Peyer's patch (tissue), 4 donors: ENCODE measurements at regions not wholly inside any gene's neighbourhood (a gene's known extent, or its start where the extent isn't known, plus 50 kb on each side); places are given as distances from the start of the nearest gene placed in this dataset.

ENCODE experiments used
- POLR2A ChIP-seq, 2 donors: fragments of 450-650 bp; IDR thresholded peaks; one replicate each; pipeline ENCODE4 v1.5.1; 2017; ENCODE audit warnings: antibody characterized with exemption in 2 of 2, mild to moderate bottlenecking in 2 of 2, moderate library complexity in 2 of 2
- TF ChIP-seq, protein P1 (sequence below), 6 experiments: fragments of 450-650 bp in 4 of 6; fragments of 200-600 bp in 2 of 6; sonication (generic) in 1 of 6; IDR thresholded peaks; one replicate each; pipeline ENCODE4 v1.5.1; 2017 to 2019; ENCODE audit warnings: antibody characterized with exemption in 6 of 6, mild to moderate bottlenecking in 3 of 6, moderate library complexity in 1 of 6

GRCh38 chrX:55169782-55170181 lies 50.4 kb upstream of the PAGE5 start:
- TF ChIP-seq, protein P1, sequence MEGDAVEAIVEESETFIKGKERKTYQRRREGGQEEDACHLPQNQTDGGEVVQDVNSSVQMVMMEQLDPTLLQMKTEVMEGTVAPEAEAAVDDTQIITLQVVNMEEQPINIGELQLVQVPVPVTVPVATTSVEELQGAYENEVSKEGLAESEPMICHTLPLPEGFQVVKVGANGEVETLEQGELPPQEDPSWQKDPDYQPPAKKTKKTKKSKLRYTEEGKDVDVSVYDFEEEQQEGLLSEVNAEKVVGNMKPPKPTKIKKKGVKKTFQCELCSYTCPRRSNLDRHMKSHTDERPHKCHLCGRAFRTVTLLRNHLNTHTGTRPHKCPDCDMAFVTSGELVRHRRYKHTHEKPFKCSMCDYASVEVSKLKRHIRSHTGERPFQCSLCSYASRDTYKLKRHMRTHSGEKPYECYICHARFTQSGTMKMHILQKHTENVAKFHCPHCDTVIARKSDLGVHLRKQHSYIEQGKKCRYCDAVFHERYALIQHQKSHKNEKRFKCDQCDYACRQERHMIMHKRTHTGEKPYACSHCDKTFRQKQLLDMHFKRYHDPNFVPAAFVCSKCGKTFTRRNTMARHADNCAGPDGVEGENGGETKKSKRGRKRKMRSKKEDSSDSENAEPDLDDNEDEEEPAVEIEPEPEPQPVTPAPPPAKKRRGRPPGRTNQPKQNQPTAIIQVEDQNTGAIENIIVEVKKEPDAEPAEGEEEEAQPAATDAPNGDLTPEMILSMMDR (IDR thresholded peaks at IDR 0.05), result no peak
- no peak for TF ChIP-seq POLR2A (IDR thresholded peaks at IDR 0.05)
